H1 (cell line): ENCODE measurements at regions not wholly inside any gene's neighbourhood (a gene's known extent, or its start where the extent isn't known, plus 50 kb on each side); places are given as distances from the start of the nearest gene placed in this dataset.

Experiments
- CTCF ChIA-PET: fragments of 300-600 bp; sonication (Branson Sonifier 250); formaldehyde crosslinking; loops from one replicate; lab custom pipeline; 2021; ENCODE audit not compliant: partially characterized antibody; lab: Charles Lee
- POLR2A ChIA-PET: fragments of 300-600 bp; sonication (Branson Sonifier 250); formaldehyde crosslinking; loops from one replicate; lab custom pipeline; 2021; ENCODE audit warnings: inconsistent platforms; ENCODE audit not compliant: partially characterized antibody; lab: Charles Lee
- DNase-seq, 2 experiments: peaks; one replicate each; pipeline versions ENCODE4 v3.0.0 to v3.0.0-alpha.2; 2010 to 2022; ENCODE audit warnings: low spot score in 2 of 2, low read depth in 1 of 2, mixed read lengths in 1 of 2
- FAIRE-seq: peaks from 2 replicates; lab custom pipeline; 2011; peaks lifted over from hg19 to GRCh38; lab: Jason Lieb, UNC
- H2AFZ ChIP-seq: 2 replicates; pipeline ENCODE4 v1.8.1; 2012; ENCODE audit warnings: low read length, inconsistent platforms
- H2AK5ac ChIP-seq: 2 replicates; pipeline ENCODE4 v1.6.1; 2013; ENCODE audit warnings: low read depth, low read length
- H2BK120ac ChIP-seq: replicated peaks from 2 replicates; pipeline ENCODE3; 2013; ENCODE audit warnings: low read depth, low read length, inconsistent platforms
- H2BK12ac ChIP-seq: 2 replicates; pipeline ENCODE4 v1.6.1; 2013; ENCODE audit warnings: low read depth, low read length
- H2BK15ac ChIP-seq: 2 replicates; pipeline ENCODE4 v1.6.1; 2013; ENCODE audit warnings: low read length
- H2BK20ac ChIP-seq: 2 replicates; pipeline ENCODE4 v1.6.1; 2013; ENCODE audit warnings: low read length
- H2BK5ac ChIP-seq: 2 replicates; pipeline ENCODE4 v1.6.1; 2013; ENCODE audit warnings: low read depth, low read length
- H3K14ac ChIP-seq: 2 replicates; pipeline ENCODE4 v1.6.1; 2013; ENCODE audit warnings: inconsistent platforms; ENCODE audit not compliant: insufficient read length
- H3K18ac ChIP-seq: 2 replicates; pipeline ENCODE4 v1.6.1; 2013; ENCODE audit warnings: low read length; ENCODE audit errors: extremely low read depth
- H3K23ac ChIP-seq: 2 replicates; pipeline ENCODE4 v1.6.1; 2013; ENCODE audit warnings: inconsistent platforms; ENCODE audit not compliant: insufficient read length
- H3K23me2 ChIP-seq: 2 replicates; pipeline ENCODE4 v1.6.1; 2013; ENCODE audit warnings: low read depth, low read length
- H3K27ac ChIP-seq: 2 replicates; pipeline ENCODE4 v1.6.1; 2011; ENCODE audit warnings: low read depth, low read length, inconsistent platforms
- H3K27me3 ChIP-seq, 4 experiments: replicated peaks in 1 of 4; 1 replicate in 1 of 4; 2 replicates in 3 of 4; pipeline versions ENCODE4 v1.6.1 to v1.8.1; 2011 to 2013; ENCODE audit warnings: low read length in 3 of 4, mild to moderate bottlenecking in 3 of 4, inconsistent platforms in 2 of 4, mixed read lengths in 2 of 4, moderate library complexity in 1 of 4; ENCODE audit not compliant: control insufficient read depth in 3 of 4, insufficient read depth in 3 of 4; ENCODE audit errors: extremely low read depth in 1 of 4
- H3K36me3 ChIP-seq, 4 experiments: 2 replicates each; pipeline versions ENCODE4 v1.6.1 to v1.8.1; 2011 to 2013; ENCODE audit warnings: mild to moderate bottlenecking in 4 of 4, low read length in 3 of 4, moderate library complexity in 2 of 4, control low read depth in 1 of 4, inconsistent platforms in 1 of 4; ENCODE audit not compliant: insufficient read depth in 4 of 4, control insufficient read depth in 2 of 4
- H3K4ac ChIP-seq: replicated peaks from 2 replicates; pipeline ENCODE3; 2013; ENCODE audit warnings: low read length, low read depth, mixed read lengths, inconsistent platforms; ENCODE audit not compliant: insufficient read length
- H3K4me1 ChIP-seq, 4 experiments: replicated peaks in 1 of 4; 1 replicate in 1 of 4; 2 replicates in 3 of 4; pipeline versions ENCODE4 v1.6.1 to v1.8.1; 2011 to 2013; ENCODE audit warnings: low read length in 3 of 4, inconsistent platforms in 2 of 4, mixed read lengths in 1 of 4; ENCODE audit not compliant: insufficient read depth in 4 of 4, control insufficient read depth in 3 of 4
- H3K4me2 ChIP-seq, 2 experiments: 2 replicates each; pipeline versions ENCODE4 v1.6.1 to v1.8.1; 2011 to 2013; ENCODE audit warnings: low read depth in 2 of 2, low read length in 2 of 2, control low read depth in 1 of 2, inconsistent platforms in 1 of 2, mild to moderate bottlenecking in 1 of 2; ENCODE audit not compliant: insufficient read depth in 1 of 2
- H3K4me3 ChIP-seq, 4 experiments: fragments of 200-600, 300-600 bp in 1 of 4; sonication (generic), shearing (Covaris generic), sonication (Bioruptor Twin) in 1 of 4; 2 replicates each; pipeline versions ENCODE4 v1.5.1 to v1.8.1; 2011 to 2016; ENCODE audit warnings: low read length in 4 of 4, low read depth in 3 of 4, control low read depth in 2 of 4, inconsistent platforms in 2 of 4, mild to moderate bottlenecking in 2 of 4, mixed read lengths in 1 of 4, moderate library complexity in 1 of 4; ENCODE audit not compliant: insufficient read depth in 2 of 4; ENCODE audit errors: extremely low read depth in 1 of 4
- H3K56ac ChIP-seq: replicated peaks from 2 replicates; pipeline ENCODE3; 2013; ENCODE audit warnings: low read depth, mild to moderate bottlenecking, mixed read lengths, low read length, inconsistent platforms; ENCODE audit not compliant: insufficient read length
- H3K79me1 ChIP-seq: 2 replicates; pipeline ENCODE4 v1.6.1; 2013; ENCODE audit warnings: low read depth, low read length, control low read depth
- H3K79me2 ChIP-seq, 2 experiments: 2 replicates each; pipeline versions ENCODE4 v1.6.1 to v1.8.1; 2012 to 2013; ENCODE audit warnings: low read length in 2 of 2, mild to moderate bottlenecking in 2 of 2, inconsistent platforms in 1 of 2; ENCODE audit not compliant: insufficient read depth in 2 of 2, control insufficient read depth in 1 of 2
- H3K9ac ChIP-seq, 4 experiments: replicated peaks in 1 of 4; 1 replicate in 1 of 4; 2 replicates in 3 of 4; pipeline versions ENCODE4 v1.6.1 to v1.8.1; 2011 to 2013; ENCODE audit warnings: low read depth in 3 of 4, low read length in 3 of 4, control low read depth in 2 of 4, mild to moderate bottlenecking in 2 of 4, moderate library complexity in 2 of 4, inconsistent platforms in 1 of 4; ENCODE audit errors: extremely low read depth in 1 of 4
- H3K9me3 ChIP-seq, 2 experiments: 2 replicates each; pipeline versions ENCODE4 v1.6.1 to v1.8.1; 2012 to 2013; ENCODE audit warnings: mild to moderate bottlenecking in 2 of 2, moderate library complexity in 2 of 2, control low read depth in 1 of 2, inconsistent platforms in 1 of 2, low read depth in 1 of 2, low read length in 1 of 2, mixed read lengths in 1 of 2; ENCODE audit not compliant: insufficient read depth in 2 of 2
- H4K20me1 ChIP-seq, 2 experiments: replicated peaks in 1 of 2; 2 replicates each; pipeline versions ENCODE3 to v1.8.1; 2011 to 2013; ENCODE audit warnings: inconsistent platforms in 2 of 2, low read length in 2 of 2, mild to moderate bottlenecking in 1 of 2; ENCODE audit not compliant: insufficient read depth in 2 of 2, control insufficient read depth in 1 of 2
- H4K5ac ChIP-seq: 2 replicates; pipeline ENCODE4 v1.6.1; 2013; ENCODE audit warnings: low read length, low read depth, mixed read lengths, inconsistent platforms; ENCODE audit not compliant: insufficient read length
- H4K8ac ChIP-seq: 2 replicates; pipeline ENCODE4 v1.8.0; 2013; ENCODE audit warnings: mild to moderate bottlenecking, moderate library complexity, low read length, inconsistent platforms; ENCODE audit not compliant: insufficient read depth; ENCODE audit errors: extremely low read depth
- H4K91ac ChIP-seq: replicated peaks from 2 replicates; pipeline ENCODE3; 2013; ENCODE audit warnings: low read length, mixed read lengths, inconsistent platforms; ENCODE audit not compliant: insufficient read length
- BRCA1 ChIP-seq: IDR thresholded peaks from 2 replicates; pipeline ENCODE4 v1.6.1; 2012; ENCODE audit warnings: low read depth, low read length, improper control_type of control experiment
- CEBPB ChIP-seq: IDR thresholded peaks from 2 replicates; pipeline ENCODE4 v1.6.1; 2012; ENCODE audit warnings: low read depth, low read length
- CHD1 ChIP-seq: IDR thresholded peaks from 2 replicates; pipeline ENCODE4 v1.6.1; 2012; ENCODE audit warnings: low read depth, low read length, improper control_type of control experiment
- CREB1 ChIP-seq: IDR thresholded peaks from 2 replicates; pipeline ENCODE4 v1.6.1; 2012; ENCODE audit warnings: inconsistent platforms
- EGR1 ChIP-seq: IDR thresholded peaks from 2 replicates; pipeline ENCODE4 v1.6.1; 2011; ENCODE audit warnings: low read depth, low read length, borderline replicate concordance
- EZH2 ChIP-seq: fragments of 200-600 bp; sonication (generic); IDR thresholded peaks from 2 replicates; pipeline ENCODE4 v1.7.1; 2012; ENCODE audit warnings: low read depth, mild to moderate bottlenecking, moderate library complexity, low read length, inconsistent platforms; ENCODE audit not compliant: severe bottlenecking
- GABPA ChIP-seq: IDR thresholded peaks from 2 replicates; pipeline ENCODE4 v1.6.1; 2011; ENCODE audit warnings: mild to moderate bottlenecking, low read length, moderate library complexity, borderline replicate concordance; ENCODE audit not compliant: insufficient read depth
- KDM5A ChIP-seq: fragments of 200-600 bp; IDR thresholded peaks from 2 replicates; pipeline ENCODE4 v1.7.1; 2012; ENCODE audit warnings: mild to moderate bottlenecking, low read length, inconsistent platforms, mixed read lengths
- POU5F1 ChIP-seq: IDR thresholded peaks from 2 replicates; pipeline ENCODE4 v1.6.1; 2011; ENCODE audit warnings: low read depth, mild to moderate bottlenecking, low read length, moderate library complexity
- RNF2 ChIP-seq: fragments of 200-900, 300-1000 bp; sonication (generic); IDR thresholded peaks from 2 replicates; pipeline ENCODE4 v1.7.1; 2016; ENCODE audit warnings: borderline replicate concordance, low read depth, mild to moderate bottlenecking, antibody characterized with exemption, low read length; ENCODE audit not compliant: poor library complexity, severe bottlenecking; ENCODE audit errors: missing control alignments
- SP1 ChIP-seq: IDR thresholded peaks from 2 replicates; pipeline ENCODE4 v1.6.1; 2011; ENCODE audit warnings: low read depth, low read length
- SP2 ChIP-seq: IDR thresholded peaks from 2 replicates; pipeline ENCODE4 v1.6.1; 2012; ENCODE audit warnings: mild to moderate bottlenecking, low read length, inconsistent platforms
- SRF ChIP-seq: IDR thresholded peaks from 2 replicates; pipeline ENCODE4 v1.6.1; 2011; ENCODE audit warnings: mild to moderate bottlenecking, low read depth, low read length, moderate library complexity
- TAF1 ChIP-seq: IDR thresholded peaks from 2 replicates; pipeline ENCODE4 v1.6.1; 2011; ENCODE audit warnings: mild to moderate bottlenecking, low read depth, low read length
- WGBS, 2 experiments: shearing (Covaris generic) in 1 of 2; methylation state at CpG; one replicate each; pipeline versions ENCODE4 v1.1.6 to v1.1.7; 2013 to 2015; ENCODE audit warnings: low lambda C conversion rate in 2 of 2, mixed read lengths in 2 of 2, inconsistent platforms in 1 of 2, low coverage in 1 of 2, missing lambda C conversion rate in 1 of 2; ENCODE audit not compliant: insufficient replicate concordance in 2 of 2, insufficient coverage in 1 of 2, insufficient read length in 1 of 2; ENCODE audit errors: extremely low coverage in 1 of 2, missing lambda C conversion rate in 1 of 2; 5-methylcytosine and 5-hydroxymethylcytosine counted together
- TF ChIP-seq, protein P1 (sequence below): IDR thresholded peaks from 2 replicates; pipeline ENCODE4 v1.6.1; 2011; ENCODE audit warnings: low read length, improper control_type of control experiment

DNA sequence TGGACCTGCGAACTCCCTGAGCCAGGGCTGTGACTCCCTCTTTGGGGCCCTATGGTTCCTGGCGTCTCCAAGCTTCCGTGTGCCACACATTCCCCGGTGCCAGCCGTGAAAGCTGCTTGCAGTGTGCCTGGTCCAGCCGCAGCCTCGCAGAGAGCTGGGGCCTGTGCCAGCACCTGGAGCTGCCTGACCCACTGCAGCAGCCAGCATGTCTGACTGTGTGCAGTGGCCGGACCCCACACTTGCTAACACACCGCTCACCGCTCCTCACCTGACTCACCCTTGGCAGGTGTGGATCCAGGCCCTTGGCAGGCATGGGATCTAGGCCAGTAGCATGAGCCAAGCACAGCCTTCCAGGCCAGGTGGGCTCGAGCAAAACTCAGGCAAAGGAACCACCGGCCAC, 227.5 kb downstream of the OTOR start:
- Histone ChIP-seq H3K27ac (no peak overlapping the region), H2BK20ac (no peak overlapping the region), H2BK15ac (no peak overlapping the region), H2BK5ac (peak overlapping the region; percentile 7; the same call in 1 of the 2 replicates), H3K79me2 (no peaks in the 10 kb centered on the region), H3K4me1 (no peaks in the 10 kb centered on the region), H4K5ac (no peak overlapping the region), H2BK12ac (no peak overlapping the region), H2AK5ac (no peak overlapping the region), H3K36me3 (no peaks in the 10 kb centered on the region), H3K9me3 (peaks cover 2 to 6% of the 10 kb centered on the region in 2 experiments; a peak in 2 of 4 replicates), H3K23me2 (no peaks in the 10 kb centered on the region)
- CTCF ChIA-PET = interaction anchor here (0.7 to 1.8 kb wide), 2 partner anchors 19 to 71 kb away, joined by 5 to 6 read pairs; no protein-coding TSS in a partner anchor
- DNase-seq = no peak
- POLR2A ChIA-PET = interaction anchor here (1.0 kb wide), 1 partner anchor 159 kb away, joined by 3 read pairs; no protein-coding TSS in a partner anchor
- no peak for TF ChIP-seq CREB1
- TF ChIP-seq CHD1 = no peak
- TF ChIP-seq SP1 = no peak
- TF ChIP-seq EGR1 = no peak
- no peak for TF ChIP-seq POU5F1
- TF ChIP-seq EZH2 = no peak
- TF ChIP-seq, protein P1, sequence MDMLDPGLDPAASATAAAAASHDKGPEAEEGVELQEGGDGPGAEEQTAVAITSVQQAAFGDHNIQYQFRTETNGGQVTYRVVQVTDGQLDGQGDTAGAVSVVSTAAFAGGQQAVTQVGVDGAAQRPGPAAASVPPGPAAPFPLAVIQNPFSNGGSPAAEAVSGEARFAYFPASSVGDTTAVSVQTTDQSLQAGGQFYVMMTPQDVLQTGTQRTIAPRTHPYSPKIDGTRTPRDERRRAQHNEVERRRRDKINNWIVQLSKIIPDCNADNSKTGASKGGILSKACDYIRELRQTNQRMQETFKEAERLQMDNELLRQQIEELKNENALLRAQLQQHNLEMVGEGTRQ = no peak
- TF ChIP-seq CEBPB = no peak
- TF ChIP-seq TAF1 = no peak
- TF ChIP-seq KDM5A = no peak
- no peak for TF ChIP-seq RNF2
- no peak for TF ChIP-seq GABPA
- no peak for TF ChIP-seq BRCA1
- no peak for TF ChIP-seq SP2
- no peak for TF ChIP-seq SRF
- TF ChIP-seq, all 59 proteins: peak for 0
- H3K4me3 ChIP-seq = no peak overlapping the region
- 91% methylated on average over 12 of the region's 12 CpGs; no CpG with 5 or more reads in 1 of the 2 experiments for WGBS, 2 experiments
- no peak overlapping the region for H3K4me2 ChIP-seq
- H3K9ac ChIP-seq = no peak overlapping the region
- H3K27me3 ChIP-seq = no peaks in the 10 kb centered on the region
- no peak overlapping the region for H3K23ac ChIP-seq
- no peaks in the 10 kb centered on the region for H4K20me1 ChIP-seq
- no peak for FAIRE-seq
- H3K4ac ChIP-seq = no peak overlapping the region
- H3K14ac ChIP-seq = no peak overlapping the region
- no peak overlapping the region for H4K91ac ChIP-seq
- no peak overlapping the region for H2BK120ac ChIP-seq
- no peak overlapping the region for H2AFZ ChIP-seq
- H3K18ac ChIP-seq = no peak overlapping the region
- H4K8ac ChIP-seq = no peak overlapping the region; the same call in 1 of the 2 replicates
- no peaks in the 10 kb centered on the region for H3K79me1 ChIP-seq
- no peak overlapping the region for H3K56ac ChIP-seq
